HG03469 (cell line): ENCODE measurements at regions not wholly inside any gene's neighbourhood (a gene's known extent, or its start where the extent isn't known, plus 50 kb on each side); places are given as distances from the start of the nearest gene placed in this dataset.

ENCODE experiments used
- ATAC-seq: cut with Tn5 transposase; IDR thresholded peaks from one replicate; pipeline ENCODE4 v1.9.1; 2021; ENCODE audit warnings: mild to moderate bottlenecking, moderate library complexity, moderate number of reproducible peaks; ENCODE audit not compliant: unreplicated experiment

DNA sequence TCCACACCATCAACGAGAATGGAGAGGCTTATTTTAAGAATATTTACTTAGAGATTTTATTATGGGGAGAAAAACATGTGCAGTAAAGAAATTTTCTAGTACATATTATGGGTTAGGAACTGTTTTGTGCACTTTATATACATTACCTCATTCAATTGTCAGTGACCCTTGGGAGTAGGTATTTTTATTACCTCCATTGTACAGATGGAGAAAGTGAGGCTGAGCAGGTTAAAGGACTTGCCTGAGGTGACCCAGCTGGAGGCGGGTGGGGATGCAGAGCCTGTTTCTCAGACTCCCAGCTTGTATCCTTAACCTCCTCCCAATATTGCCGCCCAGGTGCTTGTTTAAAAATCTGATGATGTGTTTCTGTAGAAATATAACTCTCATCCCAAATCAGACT is 356.7 kb downstream of the HRH4 start:
- no peak for ATAC-seq

DNA sequence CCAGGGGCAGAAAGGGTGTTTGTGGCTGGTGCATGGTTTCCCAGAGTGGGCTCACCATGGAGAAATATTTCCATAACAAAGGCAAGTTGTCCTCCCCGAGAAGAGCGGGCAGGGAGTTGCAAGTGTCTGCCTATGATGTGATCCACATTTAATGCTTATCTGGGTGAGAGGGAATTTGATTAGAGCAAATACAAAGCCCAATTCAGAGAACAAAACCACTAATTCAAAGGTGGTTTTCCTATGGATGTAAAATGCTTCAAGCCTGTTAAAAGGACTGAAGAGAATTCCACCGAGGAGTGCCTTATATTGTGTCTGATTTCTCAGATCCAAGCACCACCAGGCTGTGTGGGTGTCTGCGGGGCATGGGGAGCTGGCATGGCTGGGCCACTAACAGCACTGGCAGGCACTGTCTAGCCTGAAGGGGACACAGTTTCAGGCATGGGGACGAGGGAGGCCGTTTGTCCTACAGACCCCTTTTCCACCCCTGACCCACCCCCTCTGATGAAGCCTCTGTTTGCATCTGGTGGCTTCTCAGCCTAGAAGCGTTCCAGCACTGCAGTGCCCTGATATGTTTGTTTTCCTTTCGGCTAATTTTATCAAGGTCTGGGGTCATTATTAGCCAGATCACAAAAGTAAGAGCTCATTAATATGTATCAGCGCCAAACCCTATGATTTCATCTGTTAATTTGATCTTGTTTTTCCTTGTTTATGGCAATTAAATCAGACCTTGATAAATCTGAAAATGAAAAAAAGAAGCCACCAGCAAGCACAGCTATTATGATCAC is 357.3 kb downstream of the HRH4 start:
- ATAC-seq = no peak

DNA sequence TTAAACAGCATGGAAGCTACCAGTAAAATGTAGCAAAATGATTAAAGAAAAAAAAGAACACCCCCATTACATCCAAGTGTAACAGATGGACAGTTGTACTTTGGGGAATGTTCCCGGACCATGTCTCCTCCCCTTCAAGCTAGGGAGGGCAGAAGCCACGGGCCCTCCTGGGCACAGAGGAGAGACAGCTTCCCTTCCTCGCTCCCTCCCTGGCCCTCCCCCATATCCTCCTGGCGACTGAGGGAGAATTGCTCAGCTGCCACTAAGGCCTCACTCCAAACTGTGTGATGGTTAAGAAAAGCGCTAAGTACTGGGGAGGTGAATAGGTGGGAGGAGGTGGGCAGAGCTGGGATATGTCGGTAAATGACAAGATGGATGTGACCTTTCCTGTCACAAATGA is 358.0 kb downstream of the HRH4 start:
- ATAC-seq = no peak

DNA sequence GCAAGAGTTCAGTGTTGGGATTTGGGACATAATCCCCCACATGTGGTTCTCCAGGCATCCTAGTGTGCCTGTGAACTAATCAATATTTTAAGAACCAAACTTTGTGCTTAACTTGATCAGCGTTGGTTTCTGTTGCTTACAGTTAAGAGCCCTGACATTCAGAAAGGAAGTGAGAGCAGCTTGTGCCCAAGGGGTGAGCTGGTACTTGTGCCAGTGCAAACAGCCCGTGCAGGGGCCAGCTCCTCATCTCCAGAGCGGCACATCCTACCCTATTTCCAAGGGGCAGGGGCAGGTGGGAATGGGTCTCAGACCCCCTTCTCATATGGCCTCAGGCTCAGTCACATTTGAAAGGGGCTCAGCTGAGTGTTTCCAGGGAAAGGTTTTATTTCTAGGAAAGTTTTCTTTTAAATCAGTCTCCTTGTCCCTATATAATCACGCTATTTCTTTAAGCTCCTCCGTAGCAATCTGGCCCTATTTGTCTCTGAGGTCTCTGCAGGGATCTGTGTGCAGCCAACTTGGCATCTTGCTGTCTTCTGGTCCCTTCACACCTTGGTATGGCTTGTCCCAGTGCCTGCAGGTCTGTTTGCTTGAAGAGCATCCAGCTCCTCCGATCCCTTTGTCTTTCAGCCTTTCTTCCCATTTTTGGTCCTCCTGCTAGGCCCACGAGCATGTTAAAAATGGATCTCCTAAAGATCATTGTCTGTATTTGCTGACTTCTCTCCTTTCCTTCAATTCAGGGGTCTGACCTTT is 358.9 kb downstream of the HRH4 start:
- no peak for ATAC-seq

DNA sequence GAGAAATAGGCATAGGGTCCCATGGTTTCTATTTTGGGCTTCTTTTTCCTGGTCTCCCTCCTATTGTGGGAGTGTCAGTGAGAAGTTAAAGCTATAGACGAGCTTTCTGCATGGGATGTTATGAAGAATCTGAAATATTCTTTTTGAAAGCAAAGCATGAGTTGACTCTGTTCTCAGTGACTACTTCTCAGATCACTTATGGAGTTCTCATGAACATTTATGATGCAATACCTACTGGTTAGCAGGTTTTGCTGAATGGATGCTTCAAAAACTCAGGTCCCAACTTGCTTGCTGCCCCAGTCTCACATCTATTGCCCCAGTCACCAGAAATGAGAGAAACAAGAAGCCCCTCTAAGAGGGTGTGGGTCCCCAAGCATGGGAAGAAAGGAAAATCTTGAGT is 365.0 kb downstream of the HRH4 start:
- ATAC-seq = no peak

DNA sequence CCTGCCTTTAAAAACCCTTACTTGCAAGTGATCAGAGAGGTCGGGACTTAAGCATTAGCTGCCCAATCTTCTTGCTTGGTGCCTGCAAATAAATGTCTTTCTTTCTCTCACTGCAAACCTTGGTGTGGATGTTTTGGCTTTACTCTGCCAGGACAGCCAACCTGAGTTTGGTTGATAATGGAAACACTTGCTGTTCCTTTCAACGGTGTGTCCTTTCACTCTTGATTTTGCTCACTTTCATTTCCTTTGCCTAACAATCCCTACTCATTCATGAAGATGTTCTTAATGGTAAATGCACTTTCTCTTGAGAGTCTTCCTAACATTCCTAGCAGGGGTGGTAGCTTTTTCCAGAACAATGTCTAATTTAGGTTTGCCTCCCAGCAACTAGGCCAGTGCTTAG is 366.2 kb downstream of the HRH4 start:
- ATAC-seq = no peak

DNA sequence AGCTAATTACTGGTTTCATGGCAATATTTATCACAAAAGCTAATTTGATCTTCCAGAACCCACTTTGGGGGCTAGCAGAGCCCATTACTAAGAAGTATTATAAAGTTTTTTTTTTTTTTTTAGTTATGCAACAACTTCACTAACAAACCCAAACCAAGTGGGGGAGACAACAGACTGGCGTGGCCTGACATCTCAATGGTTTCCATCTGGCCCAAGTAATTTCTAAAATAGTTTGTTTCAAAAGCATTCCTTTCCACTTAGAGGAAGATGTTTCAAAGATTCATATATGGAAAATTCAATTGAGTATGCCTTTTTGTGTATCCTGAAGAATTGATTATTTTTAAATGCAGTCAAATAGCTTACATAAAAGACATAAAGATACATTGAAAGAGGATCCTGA is 367.1 kb downstream of the HRH4 start:
- no peak for ATAC-seq

DNA sequence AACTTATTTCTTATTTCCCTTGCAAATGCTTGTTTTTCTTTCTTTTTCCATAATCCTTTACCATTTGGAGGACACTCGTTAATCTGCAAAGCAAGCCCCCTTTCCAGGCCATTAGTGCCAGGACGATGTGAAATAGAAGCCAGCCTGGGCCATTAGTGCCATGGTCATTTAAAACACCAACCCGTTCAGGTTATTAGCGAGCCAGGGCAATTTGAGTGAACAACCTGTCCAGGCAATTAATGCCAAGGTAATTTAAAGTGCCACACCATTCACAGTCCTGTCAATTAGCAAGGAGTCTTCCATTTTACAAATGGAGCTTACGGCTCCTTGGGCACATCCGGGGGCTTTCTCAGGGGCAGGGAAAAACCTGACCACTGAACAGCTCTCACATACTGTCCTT is 370.6 kb downstream of the HRH4 start:
- ATAC-seq = no peak

DNA sequence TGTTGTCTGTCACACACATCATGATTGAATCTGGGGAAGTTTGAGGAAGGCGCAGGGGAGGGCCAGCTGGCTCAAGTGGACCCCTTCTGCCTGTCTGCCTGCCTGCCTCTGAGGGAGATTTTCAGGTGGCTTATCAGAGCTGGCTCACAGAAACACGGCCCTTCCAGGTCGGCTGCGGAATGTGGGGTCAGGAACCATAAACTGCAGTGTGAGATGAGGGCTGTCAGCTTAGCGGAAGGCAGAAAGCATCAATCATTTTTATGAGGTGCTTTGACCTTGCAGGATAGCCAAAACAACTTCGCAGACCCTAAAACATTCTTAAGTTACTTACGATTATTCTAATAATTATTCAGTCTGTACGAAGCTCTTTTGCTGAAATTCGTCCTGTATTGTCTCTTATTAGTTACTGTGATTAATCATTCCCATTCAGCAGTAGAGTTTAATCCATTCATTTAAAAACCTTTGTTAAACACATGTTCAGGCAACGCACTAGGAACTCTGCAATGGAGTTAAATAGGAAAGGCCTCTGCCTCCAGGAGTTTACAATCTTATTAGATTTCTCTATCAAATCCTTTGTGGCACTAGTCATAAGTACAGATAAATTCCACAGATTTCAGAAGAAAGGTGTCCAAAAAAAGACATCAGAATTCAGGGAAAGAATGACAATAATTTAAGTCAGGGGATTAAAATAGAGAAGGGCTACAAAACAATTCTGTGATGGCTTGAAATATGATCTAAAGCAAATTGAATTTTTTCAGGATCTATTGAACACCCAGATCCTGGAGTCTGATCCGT is 371.6 kb downstream of the HRH4 start:
- no peak for ATAC-seq

DNA sequence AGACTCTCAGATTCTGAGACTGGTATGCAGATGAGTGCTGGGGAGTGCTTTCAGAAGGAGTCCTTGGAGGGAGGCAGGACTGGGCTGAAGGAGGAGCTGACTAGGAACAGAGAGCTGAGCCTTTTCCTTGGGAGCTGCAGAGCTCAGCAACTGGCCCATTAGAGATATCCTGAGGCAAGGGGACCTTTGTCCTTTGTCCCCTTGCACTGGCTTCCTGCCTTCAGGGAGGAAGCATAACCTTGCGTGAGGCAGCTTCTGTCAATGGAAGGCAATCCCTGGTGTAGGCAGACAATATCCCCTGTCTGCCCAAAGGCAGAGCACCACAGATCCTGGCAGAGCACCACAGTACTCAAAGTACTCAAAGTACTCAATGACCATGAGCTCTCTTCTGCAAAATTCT is 375.3 kb downstream of the HRH4 start:
- no peak for ATAC-seq

DNA sequence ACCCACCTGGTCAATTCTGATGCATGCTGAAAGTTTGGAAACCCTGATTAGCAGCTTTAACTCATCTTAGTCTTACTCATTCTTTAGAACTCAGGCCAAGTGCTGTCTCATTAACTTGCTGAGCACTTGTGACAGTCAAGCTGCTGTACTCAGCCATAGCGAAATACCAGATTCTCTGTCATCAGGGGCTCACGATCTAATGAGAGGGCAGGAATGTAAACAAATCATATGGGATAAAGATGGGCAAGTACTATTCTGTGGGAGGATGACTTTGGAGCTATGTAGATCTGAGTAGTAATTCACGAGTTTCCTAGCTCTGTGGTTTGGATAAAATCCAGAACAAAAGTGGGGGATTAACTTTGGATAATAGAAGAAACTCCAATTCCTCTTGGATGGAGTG is 376.6 kb downstream of the HRH4 start:
- no peak for ATAC-seq

DNA sequence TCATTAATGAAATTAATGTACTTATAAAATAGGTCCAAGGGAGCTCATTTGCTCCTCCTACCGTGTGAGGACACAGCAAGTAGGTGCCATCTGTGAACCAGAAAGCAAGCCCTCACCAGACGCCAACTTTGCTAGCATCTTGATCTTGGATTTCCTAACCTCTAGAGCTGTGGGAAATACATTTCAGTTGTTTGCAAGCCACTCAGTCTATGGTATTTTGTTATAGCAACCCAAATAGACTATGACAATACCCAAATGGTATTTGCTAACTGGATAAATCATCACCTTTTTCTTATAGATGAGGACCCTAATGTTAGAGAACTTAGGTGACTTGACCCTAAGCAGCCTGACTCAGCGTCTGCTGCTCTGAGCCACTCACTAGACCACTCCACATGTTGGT is 379.6 kb downstream of the HRH4 start:
- no peak for ATAC-seq

DNA sequence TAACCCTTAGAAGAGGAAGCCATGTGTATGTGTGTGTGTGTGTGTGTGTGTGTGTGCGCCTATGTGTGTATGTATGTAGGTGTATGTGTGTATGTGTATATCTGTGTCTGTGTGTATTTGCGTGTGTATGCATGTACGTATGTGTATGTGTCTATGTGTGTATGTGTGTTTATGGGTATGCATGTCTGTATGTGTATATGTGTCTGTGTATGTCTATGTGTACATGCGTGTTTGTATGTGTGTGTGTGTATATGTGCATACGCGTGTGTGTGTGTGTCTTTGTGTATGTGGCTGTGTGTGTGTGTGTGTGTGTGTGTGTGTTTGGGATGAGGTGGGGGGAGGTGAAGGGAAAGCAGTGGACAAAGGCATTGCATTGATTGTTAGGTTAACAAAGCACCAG is 380.2 kb downstream of the HRH4 start:
- no peak for ATAC-seq

DNA sequence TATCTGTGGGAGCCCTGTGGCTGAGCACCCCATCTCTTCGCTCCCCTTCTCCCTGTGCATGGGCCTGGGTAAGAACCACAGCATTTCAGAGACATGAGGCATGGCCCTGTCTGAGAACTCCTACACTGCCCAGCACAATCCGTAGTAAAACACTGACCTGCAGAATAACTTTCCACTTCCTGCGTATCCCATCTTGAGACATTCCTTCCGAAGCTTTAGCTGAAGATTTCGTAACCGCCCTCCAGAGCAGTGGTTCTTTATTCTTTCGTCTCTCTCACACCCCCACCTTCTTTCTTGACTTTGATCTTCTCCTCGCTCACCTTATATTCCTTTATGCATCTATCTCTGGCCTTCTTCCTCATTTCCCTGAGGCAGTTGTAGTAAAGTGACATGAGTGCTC is 381.1 kb downstream of the HRH4 start:
- no peak for ATAC-seq

DNA sequence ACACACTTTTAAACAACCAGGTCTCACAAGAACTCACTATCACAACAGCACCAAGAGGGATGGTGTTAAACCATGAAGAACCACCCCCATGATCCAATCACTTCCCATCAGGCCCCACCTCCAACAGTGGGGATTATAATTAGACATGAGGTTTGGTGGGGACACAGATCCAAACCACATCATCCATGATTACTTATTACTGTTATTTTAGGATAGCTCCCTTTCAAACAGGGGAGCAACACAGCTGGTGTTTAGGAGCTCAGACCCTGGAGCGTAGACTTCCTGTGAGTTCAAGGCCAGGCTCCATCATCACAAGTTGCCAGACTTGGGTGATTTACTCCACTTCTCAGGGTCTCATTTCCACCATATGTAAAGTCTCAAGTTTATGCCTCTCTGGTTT is 382.7 kb downstream of the HRH4 start:
- ATAC-seq = no peak

DNA sequence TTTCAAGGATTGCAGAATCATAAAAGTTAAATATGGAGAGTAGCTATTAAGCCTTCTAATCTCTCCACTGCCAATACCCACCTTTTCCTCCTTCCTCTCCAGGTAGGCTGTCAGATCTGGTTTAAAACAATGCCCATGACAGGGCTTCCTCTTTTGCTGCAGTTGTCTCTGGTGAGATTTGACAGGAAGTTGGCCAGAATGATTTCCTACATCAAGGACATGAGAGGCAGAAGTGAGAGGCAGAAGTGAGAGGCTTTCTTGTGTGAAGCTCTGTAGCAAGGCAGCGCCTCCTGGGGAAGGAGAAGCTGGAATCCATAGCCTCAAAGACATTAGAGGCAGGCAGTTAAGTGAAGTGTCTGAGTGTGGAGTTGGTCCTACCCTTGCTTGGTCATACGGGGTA is 385.7 kb downstream of the HRH4 start:
- no peak for ATAC-seq

DNA sequence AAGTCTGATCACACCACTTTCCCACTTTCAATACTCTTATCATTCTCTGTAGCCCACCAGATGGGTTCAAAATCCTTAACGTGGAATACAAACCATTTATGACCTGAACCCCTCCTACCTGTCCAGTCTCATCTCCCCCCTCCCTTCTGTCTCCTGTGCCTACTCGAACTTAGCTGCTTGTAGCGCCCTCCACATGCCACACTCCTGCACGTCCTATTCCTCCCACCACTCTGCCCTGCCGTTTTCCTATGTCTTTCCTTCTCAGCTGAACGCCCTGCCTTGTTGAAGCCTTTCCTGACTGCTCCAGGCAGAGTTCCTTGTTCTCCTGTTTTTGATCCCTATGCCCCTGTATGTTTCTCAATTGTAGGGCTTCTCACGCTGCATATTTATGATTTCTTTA is 390.1 kb downstream of the HRH4 start:
- no peak for ATAC-seq

DNA sequence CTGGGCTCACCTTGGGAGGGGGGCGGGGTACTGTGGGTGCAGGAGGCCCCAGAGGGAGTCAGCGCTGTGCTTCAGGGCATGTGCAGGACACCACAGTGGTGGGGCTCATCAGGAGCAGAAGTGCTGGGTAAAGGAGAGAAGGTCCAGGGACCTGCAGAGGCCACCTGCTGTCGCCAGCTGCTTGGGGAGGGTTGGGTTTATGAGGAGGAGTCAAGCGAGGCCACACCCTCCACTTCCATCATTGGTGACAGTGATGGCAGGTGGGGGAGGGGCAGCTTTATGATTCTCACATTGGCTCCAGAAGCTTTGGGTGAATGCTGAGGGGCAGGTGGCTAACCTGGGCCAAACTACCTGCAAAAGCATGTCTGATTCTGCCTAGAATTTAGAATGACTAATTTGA is 392.6 kb downstream of the HRH4 start:
- ATAC-seq = no peak

DNA sequence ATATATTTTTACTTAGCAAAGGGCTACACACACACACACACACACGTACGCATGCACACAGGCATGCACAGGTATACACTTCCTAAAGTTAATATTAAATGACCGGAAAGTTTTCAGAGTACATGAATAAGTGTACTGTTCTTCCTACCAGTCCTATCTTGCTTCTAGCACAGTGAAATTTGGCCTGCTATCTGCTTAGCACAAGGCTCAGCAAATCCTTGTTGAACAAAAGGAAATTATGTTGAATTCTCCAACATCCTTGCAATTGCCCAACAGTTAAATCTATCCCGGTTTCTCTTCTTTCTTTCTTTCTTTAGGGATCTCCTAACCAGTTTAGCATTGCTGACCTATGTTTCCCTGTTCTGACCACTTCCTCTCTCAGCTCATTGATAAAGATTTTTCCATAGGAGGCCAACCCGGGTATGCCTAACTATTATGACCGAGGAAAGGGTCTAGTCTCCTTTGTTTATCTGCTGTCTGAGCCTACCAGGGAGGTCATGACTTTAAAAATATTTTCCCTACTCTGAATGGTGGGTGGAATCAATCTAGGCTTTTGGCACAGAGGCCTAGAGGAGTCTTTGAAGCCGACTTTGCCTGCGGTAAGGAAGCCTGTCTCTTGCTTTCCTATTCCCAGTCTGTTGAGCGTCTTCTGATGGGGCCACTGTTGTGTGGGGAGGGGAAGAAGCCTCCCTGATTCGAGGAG is 400.7 kb downstream of the HRH4 start:
- ATAC-seq = no peak

DNA sequence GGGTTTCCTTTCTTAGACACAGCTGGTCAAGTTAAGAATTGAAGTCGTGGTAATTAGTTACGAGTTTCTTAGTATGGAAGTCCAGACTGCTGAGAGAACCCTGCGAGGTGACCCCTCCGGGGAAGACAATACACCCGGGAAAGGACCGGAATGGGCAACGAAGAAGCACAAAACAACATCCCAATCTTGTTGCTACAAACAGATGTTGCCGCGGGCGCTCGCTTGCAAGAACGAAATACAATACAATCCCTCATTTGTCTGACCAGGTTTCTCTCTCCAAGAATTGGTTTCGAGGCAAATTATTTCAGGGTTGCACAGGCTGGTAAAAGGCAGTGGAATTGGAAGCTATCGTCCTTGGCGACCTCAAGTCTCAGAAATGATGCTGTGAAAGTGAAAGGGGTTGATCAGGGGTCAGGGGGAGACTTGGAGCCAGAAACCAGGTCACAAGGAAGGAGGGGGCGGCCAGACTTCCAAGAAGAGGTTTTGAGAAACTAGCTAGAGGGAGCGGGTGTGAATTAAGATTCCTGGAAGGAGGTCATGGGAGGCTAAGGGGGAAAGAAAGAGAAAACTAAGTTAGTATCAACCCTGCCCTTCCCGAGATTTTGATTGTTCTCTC is 401.9 kb downstream of the HRH4 start:
- no peak for ATAC-seq

DNA sequence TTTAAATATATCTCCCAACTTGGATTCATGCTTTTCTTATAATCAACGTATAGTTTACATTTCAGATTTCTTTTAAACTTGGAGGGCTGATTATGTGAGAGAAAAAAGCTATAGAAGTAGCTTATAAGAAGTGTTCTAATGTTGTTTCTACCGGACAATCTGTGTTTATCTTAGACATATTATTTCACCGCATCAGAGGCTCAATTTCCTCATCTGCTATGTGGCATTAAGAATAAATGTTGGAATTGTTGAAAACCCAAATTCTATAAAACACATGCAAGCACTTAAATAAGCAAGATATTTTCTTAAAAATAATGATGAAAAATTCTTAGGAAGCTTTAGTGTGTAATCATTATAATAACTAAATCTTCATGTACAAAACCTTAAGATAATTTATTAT is 407.9 kb downstream of the HRH4 start:
- ATAC-seq = no peak
